ENCODE measurements at regions not wholly inside any gene's neighbourhood (a gene's known extent, or its start where the extent isn't known, plus 50 kb on each side); places are given as distances from the start of the nearest gene placed in this dataset.

DNA sequence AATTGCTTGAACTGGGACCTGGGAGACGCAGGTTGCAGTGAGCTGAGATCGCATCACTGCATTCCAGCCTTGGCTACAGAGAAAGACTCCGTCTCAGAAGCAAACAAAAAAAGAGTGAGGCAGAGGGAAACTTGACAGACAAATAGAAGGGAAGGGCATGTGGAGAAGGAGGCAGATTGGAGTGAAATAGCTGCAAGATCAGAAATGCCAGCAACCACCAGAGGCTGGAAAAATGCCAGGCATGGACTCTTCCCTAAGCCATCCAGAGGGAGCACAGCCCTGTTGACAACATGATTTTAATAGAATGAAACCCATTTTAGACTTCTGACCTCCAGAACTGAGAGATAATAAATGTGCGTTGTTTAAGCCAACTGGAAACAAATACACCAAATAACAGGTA is 447.2 kb upstream of the SPHKAP start:
- ChIA-PET POLR2A (no interaction called here), CTCF (no interaction called here)
- Histone ChIP-seq H3K36me3 (ENCODE audit: insufficient read depth, low read length) (no peaks in the 10 kb centered on the region), H3K27me3 (ENCODE audit: insufficient read depth, low read length, poor library complexity, severe bottlenecking) (no peaks in the 10 kb centered on the region), H3K27ac (ENCODE audit: low read depth, low read length) (no peak overlapping the region), H3K4me3 (ENCODE audit: low read length) (no peak overlapping the region), H3K4me1 (ENCODE audit: insufficient read depth, low read length) (no peaks in the 10 kb centered on the region), H3K9me3 (ENCODE audit: low read length) (no peaks in the 10 kb centered on the region)
- H3K9me3 Mint-ChIP-seq, result peaks cover 0 to 20% (median 4%) of the 10 kb centered on the region in 5 donors
- no peaks in the 10 kb centered on the region for H3K27me3 Mint-ChIP-seq
- no peak overlapping the region for H3K4me3 Mint-ChIP-seq
- H3K27ac Mint-ChIP-seq, result no peak overlapping the region
- no peak for DNase-seq
- no peaks in the 10 kb centered on the region for H3K36me3 Mint-ChIP-seq
- H3K4me1 Mint-ChIP-seq, result no peaks in the 10 kb centered on the region

DNA sequence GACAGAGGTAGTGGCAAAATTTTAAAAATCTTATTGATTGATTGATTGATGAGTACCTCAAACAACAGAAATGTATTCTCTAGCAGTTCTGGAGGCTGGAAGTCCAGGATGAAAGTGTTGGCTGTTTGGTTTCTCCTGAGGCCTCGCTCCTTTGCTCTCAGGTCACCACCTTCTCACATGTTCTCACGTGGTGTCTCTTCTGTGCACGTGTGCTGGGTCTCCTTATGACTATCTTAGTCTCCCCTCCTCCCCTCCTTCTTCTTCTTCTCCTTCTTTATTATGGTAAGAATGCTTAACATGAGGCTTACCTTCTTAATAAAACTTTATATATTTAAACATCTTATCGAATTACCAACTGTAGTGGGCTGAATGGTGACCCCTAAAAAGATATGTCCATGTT is 446.0 kb upstream of the SPHKAP start:
- Mint-ChIP-seq H3K36me3 (no peaks in the 10 kb centered on the region), H3K27ac (no peak overlapping the region), H3K4me3 (no peak overlapping the region), H3K27me3 (no peaks in the 10 kb centered on the region), H3K9me3 (peaks cover 0 to 20% (median 4%) of the 10 kb centered on the region in 5 donors), H3K4me1 (no peaks in the 10 kb centered on the region)
- Histone ChIP-seq H3K9me3 (ENCODE audit: low read length) (no peaks in the 10 kb centered on the region), H3K27ac (ENCODE audit: low read depth, low read length) (no peak overlapping the region), H3K4me3 (ENCODE audit: low read length) (no peak overlapping the region), H3K36me3 (ENCODE audit: insufficient read depth, low read length) (no peaks in the 10 kb centered on the region), H3K27me3 (ENCODE audit: insufficient read depth, low read length, poor library complexity, severe bottlenecking) (no peaks in the 10 kb centered on the region), H3K4me1 (ENCODE audit: insufficient read depth, low read length) (no peaks in the 10 kb centered on the region)
- no peak for DNase-seq
- ChIA-PET CTCF (no interaction called here), POLR2A (no interaction called here)

DNA sequence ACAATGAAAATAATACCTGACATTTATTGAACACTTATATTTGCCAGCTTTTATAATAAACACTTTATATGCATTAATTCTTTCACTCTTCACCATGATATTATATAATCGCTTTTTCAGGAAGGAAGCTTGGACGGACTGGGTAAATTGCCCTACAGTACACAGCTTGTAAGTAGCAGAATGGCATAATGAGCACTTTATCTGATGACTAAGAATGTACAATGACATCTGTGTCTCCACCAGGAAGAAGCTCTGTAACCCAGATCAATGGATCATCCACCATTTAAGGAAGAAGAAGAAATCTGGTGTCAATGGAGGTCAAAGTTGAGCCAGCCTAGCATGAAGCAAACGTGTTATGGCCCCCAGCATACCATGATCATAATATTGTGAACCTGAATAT is 444.0 kb upstream of the SPHKAP start:
- H3K27me3 ChIP-seq (ENCODE audit: insufficient read depth, low read length, poor library complexity, severe bottlenecking), result no peaks in the 10 kb centered on the region
- no peak overlapping the region for H3K27ac ChIP-seq (ENCODE audit: low read depth, low read length)
- POLR2A ChIA-PET, result no interaction called here
- Mint-ChIP-seq H3K27ac (no peak overlapping the region), H3K36me3 (no peaks in the 10 kb centered on the region), H3K4me1 (no peaks in the 10 kb centered on the region), H3K27me3 (no peaks in the 10 kb centered on the region), H3K9me3 (peaks cover 0 to 20% (median 4%) of the 10 kb centered on the region in 5 donors), H3K4me3 (no peak overlapping the region)
- no peak for DNase-seq
- H3K9me3 ChIP-seq (ENCODE audit: low read length), result no peaks in the 10 kb centered on the region
- H3K4me1 ChIP-seq (ENCODE audit: insufficient read depth, low read length), result no peaks in the 10 kb centered on the region
- no peak overlapping the region for H3K4me3 ChIP-seq (ENCODE audit: low read length)
- CTCF ChIA-PET, result no interaction called here
- no peaks in the 10 kb centered on the region for H3K36me3 ChIP-seq (ENCODE audit: insufficient read depth, low read length)

DNA sequence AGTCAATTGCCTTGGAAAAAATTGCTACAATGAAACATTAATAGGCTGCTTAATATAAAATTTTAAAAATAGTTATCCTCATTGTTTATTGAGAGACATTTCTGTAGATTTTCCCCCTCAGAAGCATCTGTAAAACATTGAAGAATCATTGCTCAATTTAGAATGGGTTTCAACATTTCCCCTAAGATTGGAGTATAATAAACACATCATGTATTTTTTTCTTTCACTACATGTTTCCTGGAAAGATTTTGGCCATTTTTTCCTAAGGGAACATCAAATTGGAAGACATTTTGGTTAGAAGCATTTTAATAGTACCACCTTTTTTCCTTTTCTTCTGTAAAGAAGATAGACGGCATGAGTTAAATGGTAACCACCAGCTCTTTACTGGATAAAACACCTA is 443.2 kb upstream of the SPHKAP start:
- Histone ChIP-seq H3K9me3 (ENCODE audit: low read length) (no peaks in the 10 kb centered on the region), H3K27me3 (ENCODE audit: insufficient read depth, low read length, poor library complexity, severe bottlenecking) (no peaks in the 10 kb centered on the region), H3K4me3 (ENCODE audit: low read length) (no peak overlapping the region), H3K27ac (ENCODE audit: low read depth, low read length) (no peak overlapping the region), H3K36me3 (ENCODE audit: insufficient read depth, low read length) (no peaks in the 10 kb centered on the region), H3K4me1 (ENCODE audit: insufficient read depth, low read length) (no peaks in the 10 kb centered on the region)
- ChIA-PET POLR2A (no interaction called here), CTCF (no interaction called here)
- no peak for DNase-seq
- Mint-ChIP-seq H3K27me3 (no peaks in the 10 kb centered on the region), H3K9me3 (peaks cover 0 to 16% (median 5%) of the 10 kb centered on the region in 5 donors), H3K4me1 (no peaks in the 10 kb centered on the region), H3K36me3 (no peaks in the 10 kb centered on the region), H3K27ac (no peak overlapping the region), H3K4me3 (no peak overlapping the region)

DNA sequence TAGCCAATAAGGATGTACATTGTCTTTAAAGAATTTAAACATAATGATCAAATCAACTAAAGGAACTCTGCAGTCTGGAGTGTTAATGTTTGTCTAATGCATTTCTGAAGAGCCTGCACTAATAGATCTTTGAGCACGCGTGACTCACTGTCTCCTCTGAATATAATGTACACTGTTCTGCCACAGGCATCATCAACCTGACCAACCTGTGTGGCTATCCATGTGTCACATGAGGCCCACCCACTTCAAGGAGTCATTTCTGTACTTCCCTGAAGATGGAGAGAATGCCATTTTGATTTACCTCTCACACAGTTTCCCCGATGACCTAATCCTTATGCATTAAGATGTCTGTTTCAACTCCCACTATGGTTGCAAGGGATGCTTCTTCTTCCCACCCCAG is 434.0 kb upstream of the SPHKAP start:
- peaks cover 3 to 14% (median 3%) of the 10 kb centered on the region in 5 donors for H3K9me3 Mint-ChIP-seq
- Histone ChIP-seq H3K27me3 (ENCODE audit: insufficient read depth, low read length, poor library complexity, severe bottlenecking) (no peaks in the 10 kb centered on the region), H3K36me3 (ENCODE audit: insufficient read depth, low read length) (no peaks in the 10 kb centered on the region), H3K9me3 (ENCODE audit: low read length) (no peaks in the 10 kb centered on the region), H3K27ac (ENCODE audit: low read depth, low read length) (no peak overlapping the region), H3K4me3 (ENCODE audit: low read length) (no peak overlapping the region), H3K4me1 (ENCODE audit: insufficient read depth, low read length) (no peaks in the 10 kb centered on the region)
- H3K4me3 Mint-ChIP-seq, result no peak overlapping the region
- no peaks in the 10 kb centered on the region for H3K27me3 Mint-ChIP-seq
- no peaks in the 10 kb centered on the region for H3K36me3 Mint-ChIP-seq
- H3K27ac Mint-ChIP-seq, result no peak overlapping the region
- CTCF ChIA-PET, result no interaction called here
- DNase-seq, result no peak
- H3K4me1 Mint-ChIP-seq, result no peaks in the 10 kb centered on the region
- POLR2A ChIA-PET, result no interaction called here

DNA sequence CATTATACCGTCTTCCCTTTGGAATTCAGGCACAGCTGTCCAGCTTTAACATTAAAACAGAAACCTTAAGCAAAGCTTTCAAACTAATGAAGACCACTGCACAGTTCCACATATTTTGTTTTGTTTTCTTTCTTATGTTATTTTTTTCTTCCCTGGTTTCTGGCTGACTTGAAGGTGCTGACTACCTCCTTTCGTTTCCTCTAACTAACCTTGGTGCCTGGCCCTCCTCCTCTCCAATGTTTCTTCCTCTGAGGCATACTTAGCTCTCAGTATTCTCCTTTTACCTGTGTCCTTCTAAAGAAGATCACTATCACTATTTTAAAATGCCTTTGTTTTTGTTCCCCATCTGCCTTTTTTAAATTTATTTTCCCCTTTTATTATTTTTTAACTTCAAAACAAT is 433.3 kb upstream of the SPHKAP start:
- H3K36me3 Mint-ChIP-seq, result no peaks in the 10 kb centered on the region
- no peaks in the 10 kb centered on the region for H3K27me3 ChIP-seq (ENCODE audit: insufficient read depth, low read length, poor library complexity, severe bottlenecking)
- no peak overlapping the region for H3K4me3 ChIP-seq (ENCODE audit: low read length)
- no peaks in the 10 kb centered on the region for H3K9me3 ChIP-seq (ENCODE audit: low read length)
- H3K4me3 Mint-ChIP-seq, result no peak overlapping the region
- no peaks in the 10 kb centered on the region for H3K36me3 ChIP-seq (ENCODE audit: insufficient read depth, low read length)
- ChIA-PET POLR2A (no interaction called here), CTCF (no interaction called here)
- H3K4me1 Mint-ChIP-seq, result no peaks in the 10 kb centered on the region
- H3K4me1 ChIP-seq (ENCODE audit: insufficient read depth, low read length), result no peaks in the 10 kb centered on the region
- H3K9me3 Mint-ChIP-seq, result peaks cover 3 to 12% (median 3%) of the 10 kb centered on the region in 5 donors
- H3K27me3 Mint-ChIP-seq, result no peaks in the 10 kb centered on the region
- DNase-seq, result no peak
- no peak overlapping the region for H3K27ac ChIP-seq (ENCODE audit: low read depth, low read length)
- H3K27ac Mint-ChIP-seq, result no peak overlapping the region

DNA sequence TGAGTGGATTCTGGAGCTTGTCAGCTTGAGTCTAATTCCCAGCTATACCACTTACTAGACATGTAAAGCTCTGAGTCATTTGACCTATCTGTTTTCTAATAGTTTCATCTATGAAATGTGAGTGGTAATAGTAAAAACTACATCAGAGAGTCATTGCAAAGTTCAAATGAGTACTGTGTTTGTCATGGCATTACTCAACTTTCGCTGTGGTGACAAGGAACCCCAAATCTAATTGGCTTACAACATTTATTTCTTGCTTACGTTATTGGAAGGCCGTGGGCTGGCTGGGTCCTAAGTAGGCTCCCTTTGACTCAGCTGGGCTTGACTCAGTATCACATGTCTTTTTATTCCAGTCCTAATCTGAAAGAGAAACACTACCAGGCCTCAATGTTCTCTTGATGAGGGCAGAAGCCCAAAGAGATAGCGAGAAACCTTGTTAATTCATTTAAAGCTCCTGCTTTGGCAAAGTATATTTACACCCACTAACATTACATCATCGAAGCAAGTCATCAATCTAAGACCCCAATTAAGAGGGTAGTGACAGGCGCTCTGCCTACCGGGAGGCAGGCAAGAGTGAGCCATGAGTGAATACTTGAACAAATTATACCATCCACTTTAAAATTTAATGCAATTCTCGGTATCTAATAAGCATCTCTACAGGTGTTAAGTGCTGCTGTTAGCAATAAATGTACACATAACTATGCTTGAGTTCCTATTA is 431.8 kb upstream of the SPHKAP start:
- ChIA-PET CTCF (no interaction called here), POLR2A (no interaction called here)
- H3K4me3 Mint-ChIP-seq, result no peak overlapping the region

DNA sequence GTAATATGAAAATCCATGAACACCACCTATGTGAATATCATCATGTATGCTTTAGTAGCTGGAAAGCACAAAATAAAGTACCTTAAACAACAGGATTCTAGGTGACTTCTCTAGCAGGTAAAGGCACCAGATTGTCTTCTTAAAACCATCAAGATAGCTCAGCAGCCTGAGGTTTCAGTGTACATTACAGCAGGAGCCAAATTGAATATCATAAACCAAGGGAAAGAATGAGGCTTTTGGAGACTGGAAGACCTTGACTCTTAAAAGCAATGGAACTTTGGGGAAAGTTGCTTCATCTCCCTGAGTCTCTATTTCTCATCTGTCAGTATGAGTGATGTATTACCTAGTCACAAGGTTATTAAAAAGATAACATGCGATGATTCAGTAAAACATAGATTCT is 429.7 kb upstream of the SPHKAP start:
- no peaks in the 10 kb centered on the region for H3K36me3 Mint-ChIP-seq
- POLR2A ChIA-PET, result no interaction called here
- H3K27ac Mint-ChIP-seq, result no peak overlapping the region
- no peak overlapping the region for H3K4me3 Mint-ChIP-seq
- no peak overlapping the region for H3K27ac ChIP-seq (ENCODE audit: low read depth, low read length)
- no peaks in the 10 kb centered on the region for H3K9me3 ChIP-seq (ENCODE audit: low read length)
- H3K27me3 ChIP-seq (ENCODE audit: insufficient read depth, low read length, poor library complexity, severe bottlenecking), result no peaks in the 10 kb centered on the region
- H3K4me1 ChIP-seq (ENCODE audit: insufficient read depth, low read length), result no peaks in the 10 kb centered on the region
- DNase-seq, result no peak
- peaks cover 0 to 21% (median 3%) of the 10 kb centered on the region in 5 donors for H3K9me3 Mint-ChIP-seq
- H3K27me3 Mint-ChIP-seq, result no peaks in the 10 kb centered on the region
- CTCF ChIA-PET, result no interaction called here
- no peaks in the 10 kb centered on the region for H3K4me1 Mint-ChIP-seq
- no peaks in the 10 kb centered on the region for H3K36me3 ChIP-seq (ENCODE audit: insufficient read depth, low read length)
- no peak overlapping the region for H3K4me3 ChIP-seq (ENCODE audit: low read length)

More for the DNA sequence above, 431.8 kb upstream of the SPHKAP start:
- Histone ChIP-seq H3K4me1 (ENCODE audit: insufficient read depth, low read length) (no peaks in the 10 kb centered on the region), H3K9me3 (ENCODE audit: low read length) (no peaks in the 10 kb centered on the region), H3K27ac (ENCODE audit: low read depth, low read length) (no peak overlapping the region), H3K27me3 (ENCODE audit: insufficient read depth, low read length, poor library complexity, severe bottlenecking) (no peaks in the 10 kb centered on the region), H3K4me3 (ENCODE audit: low read length) (no peak overlapping the region), H3K36me3 (ENCODE audit: insufficient read depth, low read length) (no peaks in the 10 kb centered on the region)
- Mint-ChIP-seq H3K27ac (no peak overlapping the region), H3K9me3 (peaks cover 3 to 16% (median 3%) of the 10 kb centered on the region in 5 donors), H3K36me3 (no peaks in the 10 kb centered on the region), H3K27me3 (no peaks in the 10 kb centered on the region), H3K4me1 (no peaks in the 10 kb centered on the region)
- DNase-seq, result no peak

DNA sequence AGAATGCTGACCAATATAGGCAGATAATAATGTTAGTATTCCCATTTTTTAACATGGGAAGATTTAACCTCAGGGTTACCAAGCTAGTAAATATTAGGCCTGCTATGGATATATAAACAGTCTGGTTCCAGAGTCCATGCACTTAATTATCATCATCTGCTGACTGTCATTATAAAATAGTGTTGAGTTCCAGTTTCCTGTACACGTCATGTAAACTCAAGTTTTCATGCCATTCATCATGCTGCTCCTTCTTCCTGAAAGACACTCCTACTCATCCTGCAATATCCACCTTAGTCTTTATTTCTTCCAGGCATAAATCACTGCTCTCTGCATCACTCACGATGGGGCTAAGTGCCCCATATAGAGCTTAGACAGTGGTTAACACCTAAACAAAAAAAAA is 420.8 kb upstream of the SPHKAP start:
- Histone ChIP-seq H3K36me3 (ENCODE audit: insufficient read depth, low read length) (no peaks in the 10 kb centered on the region), H3K27ac (ENCODE audit: low read depth, low read length) (no peak overlapping the region), H3K27me3 (ENCODE audit: insufficient read depth, low read length, poor library complexity, severe bottlenecking) (no peaks in the 10 kb centered on the region), H3K4me1 (ENCODE audit: insufficient read depth, low read length) (no peaks in the 10 kb centered on the region), H3K9me3 (ENCODE audit: low read length) (no peaks in the 10 kb centered on the region), H3K4me3 (ENCODE audit: low read length) (no peak overlapping the region)
- no peak for DNase-seq
- CTCF ChIA-PET, result no interaction called here
- Mint-ChIP-seq H3K36me3 (no peaks in the 10 kb centered on the region), H3K9me3 (peaks cover 0 to 14% (median 1%) of the 10 kb centered on the region in 5 donors), H3K27ac (no peak overlapping the region), H3K4me1 (no peaks in the 10 kb centered on the region), H3K27me3 (no peaks in the 10 kb centered on the region), H3K4me3 (no peak overlapping the region)
- POLR2A ChIA-PET, result no interaction called here

Measured in CD8-positive, alpha-beta memory T cell (primary cell).